ENCODE measurements at regions not wholly inside any gene's neighbourhood (a gene's known extent, or its start where the extent isn't known, plus 50 kb on each side); places are given as distances from the start of the nearest gene placed in this dataset.

GRCh38 chr10:128896963-128897362, 570.1 kb upstream of the MGMT start:
- TF ChIP-seq POLR2A (IDR thresholded peaks at IDR 0.05; ENCODE audit: low read depth, low read length) (no peak), POLR2AphosphoS5 (IDR thresholded peaks at IDR 0.05; ENCODE audit: low read depth, low read length) (no peak)

Data from GM12891 (cell line).